ENCODE measurements at regions not wholly inside any gene's neighbourhood (a gene's known extent, or its start where the extent isn't known, plus 50 kb on each side); places are given as distances from the start of the nearest gene placed in this dataset.

DNA sequence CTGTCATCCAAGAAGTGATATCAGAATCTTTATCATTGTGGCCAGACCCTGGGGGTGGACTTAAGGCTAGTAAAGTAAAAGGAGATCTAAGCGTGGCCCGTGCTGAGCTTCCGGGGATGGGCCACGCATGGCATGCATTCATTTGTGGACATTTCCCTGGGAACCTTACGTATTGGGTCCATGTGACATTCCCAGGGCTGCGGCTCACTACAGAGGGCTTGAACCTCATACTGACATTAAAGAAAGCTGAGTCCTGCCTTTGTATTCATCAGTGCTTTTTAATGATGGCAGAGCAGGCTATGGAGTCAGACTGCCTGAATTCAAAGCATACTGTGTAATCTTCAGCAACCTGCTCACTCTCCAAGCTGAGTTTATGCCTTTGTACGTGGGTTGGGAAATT, 152.2 kb upstream of the AFDN start:
- TF ChIP-seq, protein P1, sequence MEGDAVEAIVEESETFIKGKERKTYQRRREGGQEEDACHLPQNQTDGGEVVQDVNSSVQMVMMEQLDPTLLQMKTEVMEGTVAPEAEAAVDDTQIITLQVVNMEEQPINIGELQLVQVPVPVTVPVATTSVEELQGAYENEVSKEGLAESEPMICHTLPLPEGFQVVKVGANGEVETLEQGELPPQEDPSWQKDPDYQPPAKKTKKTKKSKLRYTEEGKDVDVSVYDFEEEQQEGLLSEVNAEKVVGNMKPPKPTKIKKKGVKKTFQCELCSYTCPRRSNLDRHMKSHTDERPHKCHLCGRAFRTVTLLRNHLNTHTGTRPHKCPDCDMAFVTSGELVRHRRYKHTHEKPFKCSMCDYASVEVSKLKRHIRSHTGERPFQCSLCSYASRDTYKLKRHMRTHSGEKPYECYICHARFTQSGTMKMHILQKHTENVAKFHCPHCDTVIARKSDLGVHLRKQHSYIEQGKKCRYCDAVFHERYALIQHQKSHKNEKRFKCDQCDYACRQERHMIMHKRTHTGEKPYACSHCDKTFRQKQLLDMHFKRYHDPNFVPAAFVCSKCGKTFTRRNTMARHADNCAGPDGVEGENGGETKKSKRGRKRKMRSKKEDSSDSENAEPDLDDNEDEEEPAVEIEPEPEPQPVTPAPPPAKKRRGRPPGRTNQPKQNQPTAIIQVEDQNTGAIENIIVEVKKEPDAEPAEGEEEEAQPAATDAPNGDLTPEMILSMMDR (IDR thresholded peaks at IDR 0.05; ENCODE audit: poor library complexity): no peak
- no peak for TF ChIP-seq EZH2phosphoT487 (IDR thresholded peaks at IDR 0.05; ENCODE audit: low read depth, severe bottlenecking, unreplicated experiment)
- TF ChIP-seq EZH2 (IDR thresholded peaks at IDR 0.05; ENCODE audit: borderline replicate concordance): no peak
- H3K79me2 ChIP-seq: no peaks in the 10 kb centered on the region
- no peak for DNase-seq (ENCODE audit: low spot score)
- H3K4me3 ChIP-seq: no peak overlapping the region
- H3K4me1 ChIP-seq (ENCODE audit: insufficient read depth): peaks cover 46% of the 10 kb centered on the region
- H3K27me3 ChIP-seq: no peaks in the 10 kb centered on the region
- WGBS (ENCODE audit: low lambda C conversion rate, missing lambda C conversion rate): 93% methylated on average over 7 of the region's 7 CpGs
- H4K20me1 ChIP-seq (ENCODE audit: insufficient read depth, poor library complexity, severe bottlenecking): no peaks in the 10 kb centered on the region
- no peaks in the 10 kb centered on the region for H3K36me3 ChIP-seq (replicated peaks; ENCODE audit: insufficient read depth, low read depth)
- no peaks in the 10 kb centered on the region for H3K9me2 ChIP-seq (replicated peaks; ENCODE audit: insufficient read depth)
- no peak overlapping the region for H2AFZ ChIP-seq
- H3K27ac ChIP-seq: peak overlapping the region; percentile 89
- H3K9me3 ChIP-seq (ENCODE audit: low read depth): no peaks in the 10 kb centered on the region
- no peak overlapping the region for H3K4me2 ChIP-seq

GRCh38 chr6:167676000-167676665, 150.6 kb upstream of the AFDN start:
- no peak for TF ChIP-seq EZH2phosphoT487 (IDR thresholded peaks at IDR 0.05; ENCODE audit: low read depth, severe bottlenecking, unreplicated experiment)
- TF ChIP-seq EZH2 (IDR thresholded peaks at IDR 0.05; ENCODE audit: borderline replicate concordance): no peak
- TF ChIP-seq, protein P1 (IDR thresholded peaks at IDR 0.05; ENCODE audit: poor library complexity): no peak
- 31% methylated on average over 20 of the region's 20 CpGs for WGBS (ENCODE audit: low lambda C conversion rate, missing lambda C conversion rate)
- peak overlapping the region; percentile 93 for H3K27ac ChIP-seq
- no peaks in the 10 kb centered on the region for H3K79me2 ChIP-seq
- H2AFZ ChIP-seq: no peak overlapping the region
- peak; percentile 86 for DNase-seq (ENCODE audit: low spot score)
- peak overlapping the region; percentile 97 for H3K4me2 ChIP-seq
- H3K9me2 ChIP-seq (replicated peaks; ENCODE audit: insufficient read depth): no peaks in the 10 kb centered on the region
- no peaks in the 10 kb centered on the region for H3K9me3 ChIP-seq (ENCODE audit: low read depth)
- no peaks in the 10 kb centered on the region for H4K20me1 ChIP-seq (ENCODE audit: insufficient read depth, poor library complexity, severe bottlenecking)
- no peaks in the 10 kb centered on the region for H3K36me3 ChIP-seq (replicated peaks; ENCODE audit: insufficient read depth, low read depth)
- H3K4me3 ChIP-seq: no peak overlapping the region
- H3K4me1 ChIP-seq (ENCODE audit: insufficient read depth): peaks cover 39% of the 10 kb centered on the region
- no peaks in the 10 kb centered on the region for H3K27me3 ChIP-seq

DNA sequence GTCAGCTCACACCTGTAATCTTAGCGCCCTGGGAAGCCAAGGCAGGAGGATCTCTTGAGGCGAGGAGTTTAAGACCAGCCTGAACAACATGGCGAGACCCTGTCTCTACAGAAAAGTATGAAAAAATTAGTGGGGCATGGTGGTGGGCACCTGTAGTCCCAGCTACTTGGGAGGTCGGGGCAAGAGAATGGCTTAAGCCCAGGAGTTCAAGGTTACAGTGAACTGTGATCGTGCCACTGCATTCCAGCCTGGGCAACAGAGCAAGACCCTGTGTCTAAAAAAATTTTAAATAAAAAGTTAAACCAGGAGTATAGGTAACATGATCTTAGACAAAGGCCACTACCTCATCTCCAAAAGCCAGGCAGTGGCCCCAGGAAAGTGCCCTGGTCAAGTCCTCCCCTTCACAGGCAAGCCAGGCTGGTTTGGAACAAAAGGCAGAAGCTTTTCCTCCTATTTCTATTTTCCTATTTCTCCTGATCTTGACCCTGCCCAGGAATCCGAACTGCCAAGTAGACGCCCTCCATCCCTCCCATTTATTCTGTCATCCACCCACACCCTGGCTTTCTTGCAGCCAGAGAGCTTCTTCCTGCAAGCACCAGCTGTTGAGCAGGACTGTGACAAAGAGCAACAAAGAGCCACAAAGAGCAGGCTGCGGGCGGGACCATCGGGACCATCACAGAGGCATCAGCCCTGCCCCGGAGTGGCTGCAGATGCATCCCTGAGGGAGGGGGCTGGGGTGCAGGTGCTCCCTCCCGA, 149.9 kb upstream of the AFDN start:
- Histone ChIP-seq H3K9me3 (ENCODE audit: low read depth) (no peaks in the 10 kb centered on the region), H3K4me2 (peak overlapping the region; percentile 97), H3K4me3 (no peak overlapping the region), H3K36me3 (replicated peaks; ENCODE audit: insufficient read depth, low read depth) (no peaks in the 10 kb centered on the region), H3K9me2 (replicated peaks; ENCODE audit: insufficient read depth) (no peaks in the 10 kb centered on the region), H3K27me3 (no peaks in the 10 kb centered on the region), H3K4me1 (ENCODE audit: insufficient read depth) (peaks cover 39% of the 10 kb centered on the region), H4K20me1 (ENCODE audit: insufficient read depth, poor library complexity, severe bottlenecking) (no peaks in the 10 kb centered on the region), H3K79me2 (no peaks in the 10 kb centered on the region), H2AFZ (no peak overlapping the region), H3K27ac (peak overlapping the region; percentile 93)
- 63% methylated on average over 12 of the region's 12 CpGs for WGBS (ENCODE audit: low lambda C conversion rate, missing lambda C conversion rate)
- TF ChIP-seq EZH2phosphoT487 (IDR thresholded peaks at IDR 0.05; ENCODE audit: low read depth, severe bottlenecking, unreplicated experiment) (no peak), EZH2 (IDR thresholded peaks at IDR 0.05; ENCODE audit: borderline replicate concordance) (no peak)
- TF ChIP-seq, protein P1 (IDR thresholded peaks at IDR 0.05; ENCODE audit: poor library complexity): no peak
- DNase-seq (ENCODE audit: low spot score): peak; percentile 48

All from hepatocyte (in vitro differentiated cells).